ENCODE measurements at regions not wholly inside any gene's neighbourhood (a gene's known extent, or its start where the extent isn't known, plus 50 kb on each side); places are given as distances from the start of the nearest gene placed in this dataset.

- no peaks in the 10 kb centered on the region for H3K9me3 ChIP-seq
- no peak overlapping the region for H3K27ac ChIP-seq
- no peaks in the 10 kb centered on the region for H3K36me3 ChIP-seq
- no peak for DNase-seq
- no peak overlapping the region for H3K9ac ChIP-seq (ENCODE audit: low read depth in 2 of 2, low read length in 2 of 2)
- H3K4me3 ChIP-seq, result no peak overlapping the region
- intact Hi-C loops (cut with DNase I), result no loop called here
- H3K4me1 ChIP-seq, result no peaks in the 10 kb centered on the region
- TF ChIP-seq CTCF (IDR thresholded peaks at IDR 0.05), result no peak
- no peaks in the 10 kb centered on the region for H3K27me3 ChIP-seq
Measured at GRCh38 chr12:13770576-13770975, 210.8 kb downstream of the GRIN2B start.

GRCh38 chr12:13769966-13770365, 211.4 kb downstream of the GRIN2B start:
- H3K9me3 ChIP-seq, result no peaks in the 10 kb centered on the region
- no peak overlapping the region for H3K4me3 ChIP-seq
- intact Hi-C loops (cut with DNase I), result no loop called here
- no peaks in the 10 kb centered on the region for H3K4me1 ChIP-seq
- no peak for DNase-seq
- no peak overlapping the region for H3K27ac ChIP-seq
- no peak overlapping the region for H3K9ac ChIP-seq (ENCODE audit: low read depth in 2 of 2, low read length in 2 of 2)
- no peaks in the 10 kb centered on the region for H3K27me3 ChIP-seq
- no peak for TF ChIP-seq CTCF (IDR thresholded peaks at IDR 0.05)
- H3K36me3 ChIP-seq, result no peaks in the 10 kb centered on the region

GRCh38 chr12:13769273-13769672, 212.1 kb downstream of the GRIN2B start:
- TF ChIP-seq CTCF (IDR thresholded peaks at IDR 0.05), result no peak
- no peak overlapping the region for H3K4me3 ChIP-seq
- H3K4me1 ChIP-seq, result no peaks in the 10 kb centered on the region
- H3K9me3 ChIP-seq, result no peaks in the 10 kb centered on the region
- intact Hi-C loops (cut with DNase I), result no loop called here
- DNase-seq, result no peak
- no peak overlapping the region for H3K27ac ChIP-seq
- H3K9ac ChIP-seq (ENCODE audit: low read depth in 2 of 2, low read length in 2 of 2), result no peak overlapping the region
- H3K27me3 ChIP-seq, result no peaks in the 10 kb centered on the region
- no peaks in the 10 kb centered on the region for H3K36me3 ChIP-seq

GRCh38 chr12:13764748-13765147, 216.7 kb downstream of the GRIN2B start:
- no peak for TF ChIP-seq CTCF (IDR thresholded peaks at IDR 0.05)
- H3K9me3 ChIP-seq, result no peaks in the 10 kb centered on the region
- H3K36me3 ChIP-seq, result no peaks in the 10 kb centered on the region
- no peak for DNase-seq
- no peaks in the 10 kb centered on the region for H3K4me1 ChIP-seq
- H3K27me3 ChIP-seq, result no peaks in the 10 kb centered on the region
- no peak overlapping the region for H3K4me3 ChIP-seq
- H3K27ac ChIP-seq, result no peak overlapping the region
- no peak overlapping the region for H3K9ac ChIP-seq (ENCODE audit: low read depth in 2 of 2, low read length in 2 of 2)
- intact Hi-C loops (cut with DNase I), result no loop called here

- Histone ChIP-seq H3K36me3 (no peaks in the 10 kb centered on the region), H3K4me1 (no peaks in the 10 kb centered on the region), H3K9me3 (no peaks in the 10 kb centered on the region), H3K27me3 (no peaks in the 10 kb centered on the region), H3K4me3 (no peak overlapping the region), H3K9ac (ENCODE audit: low read depth in 2 of 2, low read length in 2 of 2) (no peak overlapping the region), H3K27ac (no peak overlapping the region)
- intact Hi-C loops (cut with DNase I), result no loop called here
- no peak for TF ChIP-seq CTCF (IDR thresholded peaks at IDR 0.05)
- DNase-seq, result no peak
Measured at GRCh38 chr12:13749389-13749788, 232.0 kb downstream of the GRIN2B start.

Measured in colonic mucosa (tissue), 4 donors.